Sigmoid colon (tissue), 6 donors: ENCODE measurements at regions not wholly inside any gene's neighbourhood (a gene's known extent, or its start where the extent isn't known, plus 50 kb on each side); places are given as distances from the start of the nearest gene placed in this dataset.

Experiments used
- DNase-seq: peaks from one replicate; pipeline ENCODE4 v3.0.0-alpha.2; 2019
- H3K27ac ChIP-seq, 4 donors: fragments of 200-600 bp; sonication (generic); one replicate each; pipeline ENCODE4 v1.5.1; 2016 to 2019; ENCODE audit warnings: mild to moderate bottlenecking in 1 of 4
- H3K27me3 ChIP-seq, 3 donors: fragments of 200-600 bp; sonication (generic); one replicate each; pipeline ENCODE4 v1.5.1; 2019; ENCODE audit warnings: mild to moderate bottlenecking in 1 of 3
- H3K36me3 ChIP-seq, 4 donors: fragments of 200-600 bp; sonication (generic); one replicate each; pipeline ENCODE4 v1.5.1; 2016 to 2019
- H3K4me1 ChIP-seq, 4 donors: fragments of 200-600 bp; sonication (generic); one replicate each; pipeline ENCODE4 v1.5.1; 2017 to 2019
- H3K4me3 ChIP-seq, 4 donors: fragments of 200-600 bp; sonication (generic); one replicate each; pipeline ENCODE4 v1.5.1; 2017 to 2019; ENCODE audit warnings: mild to moderate bottlenecking in 2 of 4, moderate library complexity in 1 of 4
- H3K9me3 ChIP-seq, 4 donors: fragments of 200-600 bp in 3 of 4; sonication (generic) in 3 of 4; one replicate each; pipeline versions ENCODE4 v1.5.1 to v1.6.1; 2013 to 2019
- CTCF ChIP-seq, 4 experiments: fragments of 450-650 bp in 3 of 4; fragments of 200-600 bp in 1 of 4; IDR thresholded peaks; one replicate each; pipeline ENCODE4 v1.5.1; 2016 to 2019; ENCODE audit warnings: antibody characterized with exemption in 4 of 4, mild to moderate bottlenecking in 3 of 4, moderate library complexity in 2 of 4
- EP300 ChIP-seq, 4 donors: sonication (generic); formaldehyde crosslinking; IDR thresholded peaks; one replicate each; pipeline ENCODE4 v1.6.1; 2017; ENCODE audit warnings: antibody characterized with exemption in 4 of 4
- POLR2A ChIP-seq, 2 donors: fragments of 450-650 bp; IDR thresholded peaks; one replicate each; pipeline ENCODE4 v1.6.1; 2016; ENCODE audit warnings: antibody characterized with exemption in 2 of 2, mild to moderate bottlenecking in 2 of 2, moderate library complexity in 2 of 2
- POLR2AphosphoS5 ChIP-seq, 4 donors: sonication (generic); formaldehyde crosslinking; IDR thresholded peaks; one replicate each; pipeline ENCODE4 v1.6.1; 2017; ENCODE audit warnings: antibody characterized with exemption in 4 of 4
- WGBS, 2 donors: extraction: QIAGEN DNeasy Blood & Tissue Kit; methylation state at CpG; one replicate each; pipeline ENCODE4 v1.1.7; 2013; 5-methylcytosine and 5-hydroxymethylcytosine counted together
- intact Hi-C: fragments of 100-400 bp; cut with DNase I; formaldehyde crosslinking; loops from one replicate; pipeline ENCODE4 v1.15.1; 2023
- donor health status: healthy with polysubstance abuse.
- donor health status: healthy.

- Histone ChIP-seq H3K27ac (no peak overlapping the region), H3K4me3 (no peak overlapping the region), H3K9me3 (no peaks in the 10 kb centered on the region), H3K27me3 (no peaks in the 10 kb centered on the region), H3K36me3 (no peaks in the 10 kb centered on the region), H3K4me1 (peaks cover 0 to 19% (median 6%) of the 10 kb centered on the region in 4 donors)
- no peak for TF ChIP-seq EP300 (IDR thresholded peaks at IDR 0.05)
- intact Hi-C loops: no loop called here
- no peak for DNase-seq
- WGBS, 2 donors: 87 to 90% methylated on average over 3 of the region's 3 CpGs
Observed at GRCh38 chr2:149729586-149729985, 142.0 kb upstream of the MMADHC start.

GRCh38 chr2:149727927-149728326 is 140.4 kb upstream of the MMADHC start:
- peak overlapping the region in 1 of 4 donors; percentile 48 for H3K27ac ChIP-seq
- intact Hi-C loops: no loop called here

GRCh38 chr2:149725234-149725633 is 137.7 kb upstream of the MMADHC start:
- Histone ChIP-seq H3K36me3 (no peaks in the 10 kb centered on the region), H3K27me3 (no peaks in the 10 kb centered on the region), H3K4me1 (peaks cover 0 to 13% (median 2%) of the 10 kb centered on the region in 4 donors), H3K4me3 (no peak overlapping the region), H3K9me3 (no peaks in the 10 kb centered on the region), H3K27ac (no peak overlapping the region)
- 86 to 87% methylated on average over 2 of the region's 2 CpGs for WGBS, 2 donors
- TF ChIP-seq EP300 (IDR thresholded peaks at IDR 0.05) (no peak), POLR2AphosphoS5 (IDR thresholded peaks at IDR 0.05) (no peak), POLR2A (IDR thresholded peaks at IDR 0.05) (no peak), CTCF (IDR thresholded peaks at IDR 0.05) (no peak)
- no peak for DNase-seq
- intact Hi-C loops: no loop called here

More at GRCh38 chr2:149727927-149728326, 140.4 kb upstream of the MMADHC start:
- H3K36me3 ChIP-seq: no peaks in the 10 kb centered on the region
- 78% methylated on average over 3 of the region's 3 CpGs for WGBS, 2 donors
- H3K27me3 ChIP-seq: no peaks in the 10 kb centered on the region
- peaks cover 0 to 18% (median 2%) of the 10 kb centered on the region in 4 donors for H3K4me1 ChIP-seq
- no peaks in the 10 kb centered on the region for H3K9me3 ChIP-seq
- no peak overlapping the region for H3K4me3 ChIP-seq
- TF ChIP-seq EP300 (IDR thresholded peaks at IDR 0.05): no peak
- no peak for TF ChIP-seq POLR2A (IDR thresholded peaks at IDR 0.05)
- TF ChIP-seq CTCF (IDR thresholded peaks at IDR 0.05): no peak
- no peak for TF ChIP-seq POLR2AphosphoS5 (IDR thresholded peaks at IDR 0.05)
- no peak for DNase-seq

- intact Hi-C loops: no loop called here
- H3K36me3 ChIP-seq: no peaks in the 10 kb centered on the region
- 88 to 89% methylated on average over 4 of the region's 4 CpGs for WGBS, 2 donors
Observed at GRCh38 chr2:149724091-149724490, 136.5 kb upstream of the MMADHC start.

GRCh38 chr2:149720615-149721014 is 133.0 kb upstream of the MMADHC start:
- TF ChIP-seq EP300 (IDR thresholded peaks at IDR 0.05): no peak
- TF ChIP-seq POLR2A (IDR thresholded peaks at IDR 0.05): no peak
- TF ChIP-seq CTCF (IDR thresholded peaks at IDR 0.05): no peak
- no peak for TF ChIP-seq POLR2AphosphoS5 (IDR thresholded peaks at IDR 0.05)
- Histone ChIP-seq H3K27me3 (no peaks in the 10 kb centered on the region), H3K4me1 (no peaks in the 10 kb centered on the region)

More at GRCh38 chr2:149724091-149724490, 136.5 kb upstream of the MMADHC start:
- peaks cover 0 to 13% (median 2%) of the 10 kb centered on the region in 4 donors for H3K4me1 ChIP-seq
- H3K27me3 ChIP-seq: no peaks in the 10 kb centered on the region
- no peak overlapping the region for H3K27ac ChIP-seq
- no peak overlapping the region for H3K4me3 ChIP-seq
- TF ChIP-seq POLR2AphosphoS5 (IDR thresholded peaks at IDR 0.05) (no peak), CTCF (IDR thresholded peaks at IDR 0.05) (no peak), POLR2A (IDR thresholded peaks at IDR 0.05) (no peak), EP300 (IDR thresholded peaks at IDR 0.05) (no peak)
- DNase-seq: no peak
- no peaks in the 10 kb centered on the region for H3K9me3 ChIP-seq

More at GRCh38 chr2:149720615-149721014, 133.0 kb upstream of the MMADHC start:
- intact Hi-C loops: no loop called here
- no peak for DNase-seq
- WGBS, 2 donors: 70 to 78% methylated on average over 2 of the region's 2 CpGs
- Histone ChIP-seq H3K36me3 (no peaks in the 10 kb centered on the region), H3K9me3 (no peaks in the 10 kb centered on the region), H3K27ac (no peak overlapping the region), H3K4me3 (no peak overlapping the region)
